ENCODE measurements at regions not wholly inside any gene's neighbourhood (a gene's known extent, or its start where the extent isn't known, plus 50 kb on each side); places are given as distances from the start of the nearest gene placed in this dataset.

DNA sequence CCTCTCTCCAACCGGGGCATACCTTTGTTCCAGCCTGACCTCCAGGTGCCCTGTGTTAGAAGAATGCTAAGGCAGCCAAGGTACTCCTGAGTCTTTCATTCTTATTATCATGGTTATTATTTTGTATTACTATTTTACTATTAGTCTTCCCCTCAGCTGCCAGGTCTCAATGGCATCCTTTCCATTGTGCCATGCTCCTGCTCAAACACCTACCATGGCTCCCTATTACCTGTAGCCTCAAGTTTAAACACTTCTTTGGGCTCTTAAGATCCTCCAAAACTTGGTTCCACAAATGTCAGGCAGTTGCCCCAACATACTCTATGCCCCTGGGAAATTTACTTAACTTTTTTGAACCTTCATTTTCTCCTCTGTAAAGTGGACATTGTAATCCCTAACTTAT lies 130.4 kb downstream of the CHST1 start:
- Histone ChIP-seq H3K4me2 (ENCODE audit: low read length) (no peak overlapping the region), H3K27me3 (ENCODE audit: insufficient read depth, low read length) (no peaks in the 10 kb centered on the region)

DNA sequence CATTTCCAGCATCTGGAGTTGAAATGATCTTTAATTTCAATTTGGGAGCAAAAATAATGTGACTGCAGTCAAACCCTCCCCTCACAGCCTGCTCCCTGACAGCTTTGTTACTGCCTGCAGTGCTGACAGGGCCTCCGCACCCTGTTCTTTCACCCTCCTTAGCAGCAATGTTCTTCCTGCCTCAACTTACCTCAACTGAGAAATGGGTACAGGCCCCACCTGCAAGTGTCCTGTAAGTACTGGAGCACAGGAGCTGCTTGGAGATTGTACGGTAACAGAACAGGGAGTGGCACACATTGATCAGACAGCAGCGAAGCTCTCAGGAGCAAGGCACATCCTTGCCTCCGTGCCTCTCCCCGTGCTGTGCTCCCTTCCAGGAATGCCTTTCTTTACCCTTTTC lies 131.3 kb downstream of the CHST1 start:
- TF ChIP-seq, protein P1, sequence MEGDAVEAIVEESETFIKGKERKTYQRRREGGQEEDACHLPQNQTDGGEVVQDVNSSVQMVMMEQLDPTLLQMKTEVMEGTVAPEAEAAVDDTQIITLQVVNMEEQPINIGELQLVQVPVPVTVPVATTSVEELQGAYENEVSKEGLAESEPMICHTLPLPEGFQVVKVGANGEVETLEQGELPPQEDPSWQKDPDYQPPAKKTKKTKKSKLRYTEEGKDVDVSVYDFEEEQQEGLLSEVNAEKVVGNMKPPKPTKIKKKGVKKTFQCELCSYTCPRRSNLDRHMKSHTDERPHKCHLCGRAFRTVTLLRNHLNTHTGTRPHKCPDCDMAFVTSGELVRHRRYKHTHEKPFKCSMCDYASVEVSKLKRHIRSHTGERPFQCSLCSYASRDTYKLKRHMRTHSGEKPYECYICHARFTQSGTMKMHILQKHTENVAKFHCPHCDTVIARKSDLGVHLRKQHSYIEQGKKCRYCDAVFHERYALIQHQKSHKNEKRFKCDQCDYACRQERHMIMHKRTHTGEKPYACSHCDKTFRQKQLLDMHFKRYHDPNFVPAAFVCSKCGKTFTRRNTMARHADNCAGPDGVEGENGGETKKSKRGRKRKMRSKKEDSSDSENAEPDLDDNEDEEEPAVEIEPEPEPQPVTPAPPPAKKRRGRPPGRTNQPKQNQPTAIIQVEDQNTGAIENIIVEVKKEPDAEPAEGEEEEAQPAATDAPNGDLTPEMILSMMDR (IDR thresholded peaks at IDR 0.05; ENCODE audit: low read length): no peak
- TF ChIP-seq EZH2 (IDR thresholded peaks at IDR 0.05; ENCODE audit: borderline replicate concordance, low read length): no peak
- H3F3A ChIP-seq (ENCODE audit: insufficient read depth, low read length): no peaks in the 10 kb centered on the region
- H3K4me2 ChIP-seq (ENCODE audit: low read length): no peak overlapping the region
- no peak overlapping the region for H2AFZ ChIP-seq (ENCODE audit: low read length)
- no peak overlapping the region for H3K9ac ChIP-seq (ENCODE audit: low read length)
- no peaks in the 10 kb centered on the region for H3K36me3 ChIP-seq (ENCODE audit: insufficient read depth, low read length)
- no peaks in the 10 kb centered on the region for H3K9me3 ChIP-seq (ENCODE audit: low read length)
- H4K20me1 ChIP-seq (ENCODE audit: insufficient read depth, low read length): no peaks in the 10 kb centered on the region
- H3K4me3 ChIP-seq (ENCODE audit: low read depth, low read length, poor library complexity, severe bottlenecking): no peak overlapping the region
- H3K9me2 ChIP-seq (ENCODE audit: low read depth, low read length): no peaks in the 10 kb centered on the region
- H3K27ac ChIP-seq (ENCODE audit: low read depth, low read length, poor library complexity, severe bottlenecking): no peak overlapping the region
- no peaks in the 10 kb centered on the region for H3K4me1 ChIP-seq (ENCODE audit: insufficient read depth, low read length, severe bottlenecking)
- no peaks in the 10 kb centered on the region for H3K79me2 ChIP-seq (ENCODE audit: insufficient read depth, low read length)
- no peaks in the 10 kb centered on the region for H3K27me3 ChIP-seq (ENCODE audit: insufficient read depth, low read length)

More for the DNA sequence above, 130.4 kb downstream of the CHST1 start:
- Histone ChIP-seq H3K4me3 (ENCODE audit: low read depth, low read length, poor library complexity, severe bottlenecking) (no peak overlapping the region), H3K79me2 (ENCODE audit: insufficient read depth, low read length) (no peaks in the 10 kb centered on the region), H3F3A (ENCODE audit: insufficient read depth, low read length) (no peaks in the 10 kb centered on the region), H3K4me1 (ENCODE audit: insufficient read depth, low read length, severe bottlenecking) (no peaks in the 10 kb centered on the region), H3K9me2 (ENCODE audit: low read depth, low read length) (no peaks in the 10 kb centered on the region), H3K27ac (ENCODE audit: low read depth, low read length, poor library complexity, severe bottlenecking) (no peak overlapping the region), H4K20me1 (ENCODE audit: insufficient read depth, low read length) (no peaks in the 10 kb centered on the region), H3K9ac (ENCODE audit: low read length) (no peak overlapping the region), H3K36me3 (ENCODE audit: insufficient read depth, low read length) (no peaks in the 10 kb centered on the region), H2AFZ (ENCODE audit: low read length) (no peak overlapping the region), H3K9me3 (ENCODE audit: low read length) (no peaks in the 10 kb centered on the region)
- TF ChIP-seq, protein P1 (IDR thresholded peaks at IDR 0.05; ENCODE audit: low read length): no peak
- no peak for TF ChIP-seq EZH2 (IDR thresholded peaks at IDR 0.05; ENCODE audit: borderline replicate concordance, low read length)

DNA sequence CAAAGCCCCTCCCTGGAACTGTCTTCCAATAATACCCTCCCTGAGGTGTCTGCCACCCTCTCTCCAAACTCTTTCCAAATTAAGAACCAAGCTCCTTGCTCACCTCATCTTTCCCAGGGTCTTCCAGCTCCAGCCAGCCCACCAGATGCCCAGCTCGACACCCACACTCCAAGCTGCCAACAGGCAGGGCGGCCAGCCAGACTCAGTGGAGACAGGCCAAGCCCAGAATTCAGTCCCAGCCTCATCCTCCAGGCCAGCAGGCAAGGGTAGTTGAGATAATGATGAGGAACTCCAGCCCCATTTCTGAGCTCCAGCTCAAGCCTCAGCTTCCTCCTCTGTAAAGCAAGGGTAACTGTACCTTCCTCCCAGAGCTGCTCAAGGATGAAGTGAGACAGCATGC lies 132.9 kb downstream of the CHST1 start:
- Histone ChIP-seq H3K4me3 (ENCODE audit: low read depth, low read length, poor library complexity, severe bottlenecking) (no peak overlapping the region), H3F3A (ENCODE audit: insufficient read depth, low read length) (no peaks in the 10 kb centered on the region), H3K36me3 (ENCODE audit: insufficient read depth, low read length) (no peaks in the 10 kb centered on the region), H3K9me2 (ENCODE audit: low read depth, low read length) (no peaks in the 10 kb centered on the region), H3K79me2 (ENCODE audit: insufficient read depth, low read length) (no peaks in the 10 kb centered on the region), H3K4me1 (ENCODE audit: insufficient read depth, low read length, severe bottlenecking) (no peaks in the 10 kb centered on the region), H3K4me2 (ENCODE audit: low read length) (no peak overlapping the region), H3K27me3 (ENCODE audit: insufficient read depth, low read length) (no peaks in the 10 kb centered on the region), H3K27ac (ENCODE audit: low read depth, low read length, poor library complexity, severe bottlenecking) (no peak overlapping the region), H4K20me1 (ENCODE audit: insufficient read depth, low read length) (no peaks in the 10 kb centered on the region), H2AFZ (ENCODE audit: low read length) (no peak overlapping the region), H3K9me3 (ENCODE audit: low read length) (no peaks in the 10 kb centered on the region), H3K9ac (ENCODE audit: low read length) (no peak overlapping the region)
- TF ChIP-seq EZH2 (IDR thresholded peaks at IDR 0.05; ENCODE audit: borderline replicate concordance, low read length): no peak
- TF ChIP-seq, protein P1 (IDR thresholded peaks at IDR 0.05; ENCODE audit: low read length): no peak
